ENCODE measurements at regions not wholly inside any gene's neighbourhood (a gene's known extent, or its start where the extent isn't known, plus 50 kb on each side); places are given as distances from the start of the nearest gene placed in this dataset.

DNA sequence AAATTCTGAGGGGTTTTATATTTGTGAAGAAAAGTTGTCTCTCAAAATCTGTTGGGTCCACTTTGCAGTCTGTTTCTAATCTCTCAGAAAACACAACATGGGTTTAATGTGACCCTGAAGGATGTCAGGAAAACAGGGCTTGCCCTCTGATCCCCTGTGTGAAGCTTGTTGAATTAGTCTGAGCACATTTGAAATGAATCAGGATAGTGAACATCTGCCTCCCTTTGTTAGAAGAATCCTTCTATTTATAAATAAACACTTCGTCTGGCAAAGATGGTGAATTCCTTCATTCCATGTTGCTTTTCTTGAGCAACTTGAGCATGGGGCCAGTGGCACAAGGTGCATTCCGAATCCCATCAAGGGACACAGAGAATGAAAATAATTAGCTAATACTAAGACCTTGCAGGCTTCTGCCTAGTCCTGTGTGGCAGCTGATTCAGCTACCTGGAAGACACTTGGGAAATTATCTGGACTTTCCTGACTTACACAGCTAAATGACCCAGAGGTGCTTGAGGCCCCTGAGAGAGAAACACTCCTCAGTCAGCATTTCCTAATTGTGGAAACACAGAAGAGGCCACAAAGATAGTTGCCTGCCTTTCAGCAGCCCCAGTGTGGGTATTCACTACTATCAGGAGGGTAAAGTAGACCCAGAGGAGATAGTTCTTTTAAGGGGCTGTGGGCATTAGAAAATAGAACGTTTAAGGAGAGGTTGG, 305.5 kb downstream of the C7orf25 start:
- TF ChIP-seq, protein P1, sequence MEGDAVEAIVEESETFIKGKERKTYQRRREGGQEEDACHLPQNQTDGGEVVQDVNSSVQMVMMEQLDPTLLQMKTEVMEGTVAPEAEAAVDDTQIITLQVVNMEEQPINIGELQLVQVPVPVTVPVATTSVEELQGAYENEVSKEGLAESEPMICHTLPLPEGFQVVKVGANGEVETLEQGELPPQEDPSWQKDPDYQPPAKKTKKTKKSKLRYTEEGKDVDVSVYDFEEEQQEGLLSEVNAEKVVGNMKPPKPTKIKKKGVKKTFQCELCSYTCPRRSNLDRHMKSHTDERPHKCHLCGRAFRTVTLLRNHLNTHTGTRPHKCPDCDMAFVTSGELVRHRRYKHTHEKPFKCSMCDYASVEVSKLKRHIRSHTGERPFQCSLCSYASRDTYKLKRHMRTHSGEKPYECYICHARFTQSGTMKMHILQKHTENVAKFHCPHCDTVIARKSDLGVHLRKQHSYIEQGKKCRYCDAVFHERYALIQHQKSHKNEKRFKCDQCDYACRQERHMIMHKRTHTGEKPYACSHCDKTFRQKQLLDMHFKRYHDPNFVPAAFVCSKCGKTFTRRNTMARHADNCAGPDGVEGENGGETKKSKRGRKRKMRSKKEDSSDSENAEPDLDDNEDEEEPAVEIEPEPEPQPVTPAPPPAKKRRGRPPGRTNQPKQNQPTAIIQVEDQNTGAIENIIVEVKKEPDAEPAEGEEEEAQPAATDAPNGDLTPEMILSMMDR (IDR thresholded peaks at IDR 0.05; ENCODE audit: poor library complexity, severe bottlenecking), result no peak
- TF ChIP-seq TAF1 (IDR thresholded peaks at IDR 0.05; ENCODE audit: low read depth) (no peak), EZH2 (IDR thresholded peaks at IDR 0.05; ENCODE audit: borderline replicate concordance, insufficient read depth, low read length, poor library complexity, severe bottlenecking) (no peak), POLR2AphosphoS5 (IDR thresholded peaks at IDR 0.05) (no peak), EP300 (conservative IDR thresholded peaks at IDR 0.05; ENCODE audit: poor library complexity, severe bottlenecking) (no peak), RAD21 (conservative IDR thresholded peaks at IDR 0.05) (no peak), SMC3 (conservative IDR thresholded peaks at IDR 0.05; ENCODE audit: poor library complexity) (no peak)
- TF ChIP-seq, protein P2, sequence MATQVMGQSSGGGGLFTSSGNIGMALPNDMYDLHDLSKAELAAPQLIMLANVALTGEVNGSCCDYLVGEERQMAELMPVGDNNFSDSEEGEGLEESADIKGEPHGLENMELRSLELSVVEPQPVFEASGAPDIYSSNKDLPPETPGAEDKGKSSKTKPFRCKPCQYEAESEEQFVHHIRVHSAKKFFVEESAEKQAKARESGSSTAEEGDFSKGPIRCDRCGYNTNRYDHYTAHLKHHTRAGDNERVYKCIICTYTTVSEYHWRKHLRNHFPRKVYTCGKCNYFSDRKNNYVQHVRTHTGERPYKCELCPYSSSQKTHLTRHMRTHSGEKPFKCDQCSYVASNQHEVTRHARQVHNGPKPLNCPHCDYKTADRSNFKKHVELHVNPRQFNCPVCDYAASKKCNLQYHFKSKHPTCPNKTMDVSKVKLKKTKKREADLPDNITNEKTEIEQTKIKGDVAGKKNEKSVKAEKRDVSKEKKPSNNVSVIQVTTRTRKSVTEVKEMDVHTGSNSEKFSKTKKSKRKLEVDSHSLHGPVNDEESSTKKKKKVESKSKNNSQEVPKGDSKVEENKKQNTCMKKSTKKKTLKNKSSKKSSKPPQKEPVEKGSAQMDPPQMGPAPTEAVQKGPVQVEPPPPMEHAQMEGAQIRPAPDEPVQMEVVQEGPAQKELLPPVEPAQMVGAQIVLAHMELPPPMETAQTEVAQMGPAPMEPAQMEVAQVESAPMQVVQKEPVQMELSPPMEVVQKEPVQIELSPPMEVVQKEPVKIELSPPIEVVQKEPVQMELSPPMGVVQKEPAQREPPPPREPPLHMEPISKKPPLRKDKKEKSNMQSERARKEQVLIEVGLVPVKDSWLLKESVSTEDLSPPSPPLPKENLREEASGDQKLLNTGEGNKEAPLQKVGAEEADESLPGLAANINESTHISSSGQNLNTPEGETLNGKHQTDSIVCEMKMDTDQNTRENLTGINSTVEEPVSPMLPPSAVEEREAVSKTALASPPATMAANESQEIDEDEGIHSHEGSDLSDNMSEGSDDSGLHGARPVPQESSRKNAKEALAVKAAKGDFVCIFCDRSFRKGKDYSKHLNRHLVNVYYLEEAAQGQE (IDR thresholded peaks at IDR 0.05; ENCODE audit: borderline replicate concordance), result no peak

Data from neural cell (in vitro differentiated cells).